SU-DHL-6 (cell line): ENCODE measurements at regions not wholly inside any gene's neighbourhood (a gene's known extent, or its start where the extent isn't known, plus 50 kb on each side); places are given as distances from the start of the nearest gene placed in this dataset.

Experiments
- CTCF ChIP-seq: fragments of 200-600 bp; sonication (generic); IDR thresholded peaks from one replicate; pipeline ENCODE4 v1.5.1; 2017; ENCODE audit warnings: antibody characterized with exemption, mild to moderate bottlenecking, low read length, moderate library complexity; ENCODE audit not compliant: insufficient read depth, poor library complexity, severe bottlenecking
- EZH2phosphoT487 ChIP-seq: fragments of 200-600 bp; sonication (generic), shearing (Covaris generic); conservative IDR thresholded peaks from 2 replicates; pipeline ENCODE4 v1.6.1; 2018; ENCODE audit warnings: mild to moderate bottlenecking, antibody characterized with exemption, low read length, moderate library complexity, mixed read lengths

DNA sequence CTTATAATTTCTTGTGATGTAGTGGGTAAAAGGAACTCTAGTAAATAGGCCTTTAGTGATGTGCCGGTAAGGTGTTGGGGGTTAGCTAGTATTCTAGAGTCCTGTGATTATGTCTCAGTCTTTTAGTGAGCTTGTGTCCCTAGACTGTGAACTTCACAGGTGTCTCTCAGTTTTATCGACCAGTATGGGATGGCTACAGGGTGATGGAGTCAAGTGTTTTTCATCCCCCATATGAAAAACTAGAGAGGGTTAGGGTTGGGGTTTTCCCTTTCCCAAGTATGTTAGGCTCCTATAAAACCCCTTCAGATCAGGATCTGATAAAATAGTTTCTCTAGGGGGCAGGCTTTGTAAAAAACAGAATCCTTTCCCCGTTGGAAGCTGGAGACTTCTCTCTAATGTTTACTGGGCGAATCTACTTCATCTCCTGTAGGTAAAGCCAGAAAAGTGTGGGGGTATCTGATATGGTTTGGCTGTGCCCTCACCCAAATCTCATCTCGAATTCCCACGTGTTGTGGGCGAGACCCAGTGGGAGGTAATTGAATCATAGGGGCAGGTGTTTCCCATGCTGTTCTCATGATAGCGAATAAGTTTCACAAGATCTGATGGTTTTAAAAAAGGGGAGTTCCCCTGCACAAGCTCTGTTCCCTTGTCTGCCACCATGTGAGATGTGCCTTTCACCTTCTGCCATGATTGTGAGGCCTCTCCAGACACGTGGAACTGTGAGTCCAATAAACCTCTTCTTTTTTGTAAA is 120.8 kb downstream of the DTHD1 start:
- TF ChIP-seq CTCF (no peak), EZH2phosphoT487 (no peak)
